ENCODE measurements at regions not wholly inside any gene's neighbourhood (a gene's known extent, or its start where the extent isn't known, plus 50 kb on each side); places are given as distances from the start of the nearest gene placed in this dataset.

GRCh38 chr12:84741031-84741430 lies 171.6 kb downstream of the SLC6A15 start:
- DNase-seq = no peak

GRCh38 chr12:84740602-84741001 lies 172.0 kb downstream of the SLC6A15 start:
- DNase-seq = no peak

- no peak for DNase-seq
Measured at GRCh38 chr12:84738481-84738972, 174.1 kb downstream of the SLC6A15 start.

GRCh38 chr12:84732828-84733340 lies 179.7 kb downstream of the SLC6A15 start:
- DNase-seq = no peak

- no peak for DNase-seq
Measured at GRCh38 chr12:84730561-84731162, 181.9 kb downstream of the SLC6A15 start.

- DNase-seq = no peak
Measured at GRCh38 chr12:84727961-84728360, 184.6 kb downstream of the SLC6A15 start.

- no peak for DNase-seq
Measured at GRCh38 chr12:84726780-84727179, 185.8 kb downstream of the SLC6A15 start.

GRCh38 chr12:84723988-84724387 lies 188.6 kb downstream of the SLC6A15 start:
- DNase-seq = no peak

- DNase-seq = no peak
Measured at GRCh38 chr12:84719997-84720396, 192.6 kb downstream of the SLC6A15 start.

- no peak for DNase-seq
Measured at GRCh38 chr12:84718906-84719305, 193.7 kb downstream of the SLC6A15 start.

- DNase-seq = no peak
Measured at GRCh38 chr12:84712747-84713146, 199.9 kb downstream of the SLC6A15 start.

- no peak for DNase-seq
Measured at GRCh38 chr12:84706374-84706773, 206.2 kb downstream of the SLC6A15 start.

- DNase-seq = no peak
Measured at GRCh38 chr12:84704856-84705255, 207.7 kb downstream of the SLC6A15 start.

- no peak for DNase-seq
Measured at GRCh38 chr12:84702001-84702400, 210.6 kb downstream of the SLC6A15 start.

GRCh38 chr12:84701041-84701440 lies 211.6 kb downstream of the SLC6A15 start:
- no peak for DNase-seq

- no peak for DNase-seq
Measured at GRCh38 chr12:84698576-84699333, 213.8 kb downstream of the SLC6A15 start.

- no peak for DNase-seq
Measured at GRCh38 chr12:84696908-84697540, 215.6 kb downstream of the SLC6A15 start.

- DNase-seq = no peak
Measured at GRCh38 chr12:84696281-84696680, 216.3 kb downstream of the SLC6A15 start.

- no peak for DNase-seq
Measured at GRCh38 chr12:84694116-84694515, 218.5 kb downstream of the SLC6A15 start.

GRCh38 chr12:84692071-84692470 lies 220.5 kb downstream of the SLC6A15 start:
- no peak for DNase-seq

- DNase-seq = no peak
Measured at GRCh38 chr12:84691266-84691665, 221.3 kb downstream of the SLC6A15 start.

GRCh38 chr12:84689638-84690037 lies 223.0 kb downstream of the SLC6A15 start:
- DNase-seq = no peak

- no peak for DNase-seq
Measured at GRCh38 chr12:84685379-84685778, 227.2 kb downstream of the SLC6A15 start.

- no peak for DNase-seq
Measured at GRCh38 chr12:84676787-84677186, 235.8 kb downstream of the SLC6A15 start.
